ENCODE measurements at regions not wholly inside any gene's neighbourhood (a gene's known extent, or its start where the extent isn't known, plus 50 kb on each side); places are given as distances from the start of the nearest gene placed in this dataset.

- Histone ChIP-seq H3K27me3 (ENCODE audit: control insufficient read depth, insufficient read depth, low read length) (no peaks in the 10 kb centered on the region), H3K4me1 (ENCODE audit: control insufficient read depth, insufficient read depth, low read length) (0 out of 2 replicates have a peak, but pooled peaks cover 2% of the 10 kb centered on the region), H3K27ac (ENCODE audit: low read length) (no peak overlapping the region), H3K4me3 (ENCODE audit: low read depth in 2 of 2, low read length in 2 of 2) (no peak overlapping the region), H3K36me3 (ENCODE audit: control insufficient read depth, insufficient read depth, low read length) (no peaks in the 10 kb centered on the region), H3K9me3 (ENCODE audit: control insufficient read depth, insufficient read depth, low read depth, low read length) (no peaks in the 10 kb centered on the region)
- ATAC-seq (no peak), DNase-seq (ENCODE audit: low read depth, low spot score) (no peak)
- CTCF ChIA-PET = no interaction called here
- no peak for TF ChIP-seq SIN3A (IDR thresholded peaks at IDR 0.05; ENCODE audit: borderline replicate concordance, insufficient read depth, low read depth, low read length)
- no peak for TF ChIP-seq TCF7L2 (IDR thresholded peaks at IDR 0.05; ENCODE audit: low read depth, low read length)
- TF ChIP-seq POLR2AphosphoS5 (IDR thresholded peaks at IDR 0.05; ENCODE audit: low read depth, low read length) = no peak
- no peak for TF ChIP-seq REST (IDR thresholded peaks at IDR 0.05; ENCODE audit: insufficient read depth in 1 of 2, low read depth in 2 of 2, low read length in 1 of 2)
- no peak for TF ChIP-seq CTCF (IDR thresholded peaks at IDR 0.05)
- intact Hi-C loops (cut with micrococcal nuclease; ENCODE audit: unreplicated experiment) (no loop called here), in situ Hi-C loops (cut with HindIII; ENCODE audit: low pct_unique_long_range_greater_than_20kb, low sequenced_read_pairs) (no loop called here)
- POLR2A ChIA-PET = no interaction called here
- no TSS peak for BruUV-seq (replicated peaks)
These were observed 113.2 kb downstream of the NPTX2 start for GRCh38 chr7:98730326-98730725.

- intact Hi-C loops (cut with micrococcal nuclease; ENCODE audit: unreplicated experiment) (no loop called here), in situ Hi-C loops (cut with HindIII; ENCODE audit: low pct_unique_long_range_greater_than_20kb, low sequenced_read_pairs) (no loop called here)
- no peak for DNase-seq (ENCODE audit: low read depth, low spot score)
- H3K9me3 ChIP-seq (ENCODE audit: control insufficient read depth, insufficient read depth, low read depth, low read length) = no peaks in the 10 kb centered on the region
- BruUV-seq (replicated peaks) = no TSS peak
- no peaks in the 10 kb centered on the region for H3K27me3 ChIP-seq (ENCODE audit: control insufficient read depth, insufficient read depth, low read length)
- H3K4me3 ChIP-seq (ENCODE audit: low read depth in 2 of 2, low read length in 2 of 2) = no peak overlapping the region
- 0 out of 2 replicates have a peak, but pooled peaks cover 2% of the 10 kb centered on the region for H3K4me1 ChIP-seq (ENCODE audit: control insufficient read depth, insufficient read depth, low read length)
- H3K36me3 ChIP-seq (ENCODE audit: control insufficient read depth, insufficient read depth, low read length) = no peaks in the 10 kb centered on the region
- H3K27ac ChIP-seq (ENCODE audit: low read length) = no peak overlapping the region
- ChIA-PET CTCF (interaction anchor here (0.6 to 0.7 kb wide), 3 partner anchors 71 to 312 kb away, joined by 3 to 7 read pairs (median 5); no protein-coding TSS in a partner anchor), POLR2A (no interaction called here)
- no peak for ATAC-seq
- no peak for TF ChIP-seq POLR2AphosphoS5 (IDR thresholded peaks at IDR 0.05; ENCODE audit: low read depth, low read length)
- TF ChIP-seq CTCF (IDR thresholded peaks at IDR 0.05) = no peak
- no peak for TF ChIP-seq REST (IDR thresholded peaks at IDR 0.05; ENCODE audit: insufficient read depth in 1 of 2, low read depth in 2 of 2, low read length in 1 of 2)
- TF ChIP-seq SIN3A (IDR thresholded peaks at IDR 0.05; ENCODE audit: borderline replicate concordance, insufficient read depth, low read depth, low read length) = no peak
These were observed 114.6 kb downstream of the NPTX2 start for GRCh38 chr7:98731651-98732050.
